PFSK-1 (cell line): ENCODE measurements at regions not wholly inside any gene's neighbourhood (a gene's known extent, or its start where the extent isn't known, plus 50 kb on each side); places are given as distances from the start of the nearest gene placed in this dataset.

ENCODE experiments used
- FOXP2 ChIP-seq: optimal IDR thresholded peaks from 2 replicates; pipeline ENCODE3; 2011; ENCODE audit warnings: borderline replicate concordance, control low read depth, inconsistent platforms; ENCODE audit not compliant: insufficient read depth; ENCODE audit errors: extremely low read length, extremely low read depth
- POLR2AphosphoS5 ChIP-seq: IDR thresholded peaks from 2 replicates; pipeline ENCODE4 v1.6.1; 2012; ENCODE audit warnings: low read depth, mild to moderate bottlenecking, control low read depth, low read length, moderate library complexity
- SIN3A ChIP-seq: IDR thresholded peaks from 2 replicates; pipeline ENCODE4 v1.6.1; 2012; ENCODE audit warnings: mild to moderate bottlenecking, low read length, moderate library complexity, borderline replicate concordance; ENCODE audit not compliant: insufficient read depth
- TAF1 ChIP-seq: IDR thresholded peaks from 2 replicates; pipeline ENCODE4 v1.6.1; 2012; ENCODE audit warnings: low read length, control low read depth, borderline replicate concordance; ENCODE audit not compliant: insufficient read depth
- TF ChIP-seq, protein P1 (sequence below), 2 experiments: IDR thresholded peaks; 2 replicates each; pipeline versions ENCODE4 v1.6.1 to v1.8.0; 2011 to 2012; ENCODE audit warnings: low read depth in 2 of 2, low read length in 2 of 2, control low read depth in 1 of 2, inconsistent platforms in 1 of 2, mild to moderate bottlenecking in 1 of 2, moderate library complexity in 1 of 2; ENCODE audit not compliant: insufficient read depth in 1 of 2

DNA sequence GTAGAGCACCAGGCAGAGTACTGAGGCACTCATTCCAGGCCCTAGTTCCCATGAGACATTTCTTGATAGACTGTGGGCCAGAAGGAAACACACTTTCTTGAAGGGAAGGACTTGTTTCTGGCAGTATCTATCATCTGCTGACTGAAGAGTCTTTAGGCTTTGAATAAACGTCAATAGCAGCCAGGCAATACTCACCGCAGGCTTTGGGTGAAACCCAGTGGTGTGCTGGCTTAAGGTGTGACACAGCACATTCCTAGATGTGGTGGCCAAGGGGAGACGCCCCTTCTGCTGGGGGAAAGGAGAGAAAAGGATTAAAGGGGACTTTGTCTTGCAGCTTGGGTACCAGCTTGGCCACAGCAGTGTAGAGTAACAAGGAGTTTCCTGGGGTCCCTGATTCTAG is 1039.6 kb downstream of the HACE1 start:
- TF ChIP-seq POLR2AphosphoS5 (no peak), TAF1 (no peak), SIN3A (no peak), FOXP2 (no peak)
- TF ChIP-seq, protein P1, sequence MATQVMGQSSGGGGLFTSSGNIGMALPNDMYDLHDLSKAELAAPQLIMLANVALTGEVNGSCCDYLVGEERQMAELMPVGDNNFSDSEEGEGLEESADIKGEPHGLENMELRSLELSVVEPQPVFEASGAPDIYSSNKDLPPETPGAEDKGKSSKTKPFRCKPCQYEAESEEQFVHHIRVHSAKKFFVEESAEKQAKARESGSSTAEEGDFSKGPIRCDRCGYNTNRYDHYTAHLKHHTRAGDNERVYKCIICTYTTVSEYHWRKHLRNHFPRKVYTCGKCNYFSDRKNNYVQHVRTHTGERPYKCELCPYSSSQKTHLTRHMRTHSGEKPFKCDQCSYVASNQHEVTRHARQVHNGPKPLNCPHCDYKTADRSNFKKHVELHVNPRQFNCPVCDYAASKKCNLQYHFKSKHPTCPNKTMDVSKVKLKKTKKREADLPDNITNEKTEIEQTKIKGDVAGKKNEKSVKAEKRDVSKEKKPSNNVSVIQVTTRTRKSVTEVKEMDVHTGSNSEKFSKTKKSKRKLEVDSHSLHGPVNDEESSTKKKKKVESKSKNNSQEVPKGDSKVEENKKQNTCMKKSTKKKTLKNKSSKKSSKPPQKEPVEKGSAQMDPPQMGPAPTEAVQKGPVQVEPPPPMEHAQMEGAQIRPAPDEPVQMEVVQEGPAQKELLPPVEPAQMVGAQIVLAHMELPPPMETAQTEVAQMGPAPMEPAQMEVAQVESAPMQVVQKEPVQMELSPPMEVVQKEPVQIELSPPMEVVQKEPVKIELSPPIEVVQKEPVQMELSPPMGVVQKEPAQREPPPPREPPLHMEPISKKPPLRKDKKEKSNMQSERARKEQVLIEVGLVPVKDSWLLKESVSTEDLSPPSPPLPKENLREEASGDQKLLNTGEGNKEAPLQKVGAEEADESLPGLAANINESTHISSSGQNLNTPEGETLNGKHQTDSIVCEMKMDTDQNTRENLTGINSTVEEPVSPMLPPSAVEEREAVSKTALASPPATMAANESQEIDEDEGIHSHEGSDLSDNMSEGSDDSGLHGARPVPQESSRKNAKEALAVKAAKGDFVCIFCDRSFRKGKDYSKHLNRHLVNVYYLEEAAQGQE (IDR thresholded peaks at IDR 0.05; ENCODE audit: insufficient read depth in 1 of 2, low read depth in 2 of 2, low read length in 2 of 2), result no peak
